ENCODE measurements at regions not wholly inside any gene's neighbourhood (a gene's known extent, or its start where the extent isn't known, plus 50 kb on each side); places are given as distances from the start of the nearest gene placed in this dataset.

DNA sequence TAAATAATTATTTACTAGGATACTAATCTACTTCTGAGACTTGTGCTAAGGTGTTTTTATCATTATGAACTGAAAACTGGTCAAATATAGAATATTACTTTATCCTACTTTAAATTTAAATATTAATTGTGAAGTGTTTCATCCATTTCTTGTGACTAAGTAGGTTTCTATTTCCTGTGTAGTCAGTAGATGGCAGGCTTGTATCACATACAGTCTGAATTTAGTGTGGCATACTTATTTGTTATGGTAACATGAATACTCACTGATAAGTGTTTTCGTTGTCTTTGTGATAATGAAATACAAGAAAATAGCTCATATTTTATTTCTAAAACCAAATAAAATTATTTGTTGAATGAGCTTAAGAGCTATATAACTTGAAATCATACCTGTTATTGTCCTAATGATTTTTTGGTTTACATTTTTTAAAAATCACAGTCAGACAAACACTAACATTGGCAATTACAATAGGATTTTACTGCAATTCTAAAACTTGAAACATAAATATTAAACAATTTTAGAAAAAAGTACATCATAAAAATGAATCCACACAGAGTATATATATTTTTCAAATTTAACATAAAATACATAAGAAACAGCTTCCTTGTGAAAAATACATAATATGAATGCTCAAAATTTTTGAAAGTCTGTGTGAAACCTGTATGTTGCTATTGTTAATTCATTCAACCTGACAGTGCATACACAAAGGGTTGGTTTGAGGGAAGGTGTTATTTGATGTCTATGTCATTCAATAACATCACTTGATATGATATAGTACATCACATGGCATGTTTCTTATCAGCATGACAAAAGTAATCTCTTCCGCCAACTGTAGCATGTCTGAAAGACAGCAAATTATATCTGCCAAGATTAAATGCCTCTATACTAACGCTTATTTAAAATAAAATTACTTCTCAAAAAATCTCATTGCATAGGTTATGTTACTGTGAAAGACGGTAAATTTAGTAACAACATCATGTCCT, 904.8 kb upstream of the PCDH20 start:
- H3K4me3 ChIP-seq: no peak overlapping the region
- H3K27me3 ChIP-seq: no peaks in the 10 kb centered on the region
- no peak for DNase-seq
- intact Hi-C loops (cut with DNase I): no loop called here
- no peaks in the 10 kb centered on the region for H3K9me3 ChIP-seq
- H3K36me3 ChIP-seq: no peaks in the 10 kb centered on the region
- TF ChIP-seq, protein P1, sequence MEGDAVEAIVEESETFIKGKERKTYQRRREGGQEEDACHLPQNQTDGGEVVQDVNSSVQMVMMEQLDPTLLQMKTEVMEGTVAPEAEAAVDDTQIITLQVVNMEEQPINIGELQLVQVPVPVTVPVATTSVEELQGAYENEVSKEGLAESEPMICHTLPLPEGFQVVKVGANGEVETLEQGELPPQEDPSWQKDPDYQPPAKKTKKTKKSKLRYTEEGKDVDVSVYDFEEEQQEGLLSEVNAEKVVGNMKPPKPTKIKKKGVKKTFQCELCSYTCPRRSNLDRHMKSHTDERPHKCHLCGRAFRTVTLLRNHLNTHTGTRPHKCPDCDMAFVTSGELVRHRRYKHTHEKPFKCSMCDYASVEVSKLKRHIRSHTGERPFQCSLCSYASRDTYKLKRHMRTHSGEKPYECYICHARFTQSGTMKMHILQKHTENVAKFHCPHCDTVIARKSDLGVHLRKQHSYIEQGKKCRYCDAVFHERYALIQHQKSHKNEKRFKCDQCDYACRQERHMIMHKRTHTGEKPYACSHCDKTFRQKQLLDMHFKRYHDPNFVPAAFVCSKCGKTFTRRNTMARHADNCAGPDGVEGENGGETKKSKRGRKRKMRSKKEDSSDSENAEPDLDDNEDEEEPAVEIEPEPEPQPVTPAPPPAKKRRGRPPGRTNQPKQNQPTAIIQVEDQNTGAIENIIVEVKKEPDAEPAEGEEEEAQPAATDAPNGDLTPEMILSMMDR (IDR thresholded peaks at IDR 0.05): no peak
- no peaks in the 10 kb centered on the region for H3K4me1 ChIP-seq
- H3K9ac ChIP-seq (ENCODE audit: low read depth in 2 of 2, low read length in 2 of 2): no peak overlapping the region
- H3K27ac ChIP-seq: no peak overlapping the region

- TF ChIP-seq, protein P1 (IDR thresholded peaks at IDR 0.05): no peak
- DNase-seq: no peak
- H3K36me3 ChIP-seq: no peaks in the 10 kb centered on the region
- H3K27me3 ChIP-seq: no peaks in the 10 kb centered on the region
- H3K4me1 ChIP-seq: no peaks in the 10 kb centered on the region
- no peak overlapping the region for H3K4me3 ChIP-seq
- no peak overlapping the region for H3K9ac ChIP-seq (ENCODE audit: low read depth in 2 of 2, low read length in 2 of 2)
- no peak overlapping the region for H3K27ac ChIP-seq
- intact Hi-C loops (cut with DNase I): no loop called here
- H3K9me3 ChIP-seq: no peaks in the 10 kb centered on the region
These were observed 894.3 kb upstream of the PCDH20 start for GRCh38 chr13:62309904-62310303.

- no peak overlapping the region for H3K9ac ChIP-seq (ENCODE audit: low read depth in 2 of 2, low read length in 2 of 2)
- H3K36me3 ChIP-seq: no peaks in the 10 kb centered on the region
- no peaks in the 10 kb centered on the region for H3K27me3 ChIP-seq
- H3K4me1 ChIP-seq: no peaks in the 10 kb centered on the region
- H3K27ac ChIP-seq: no peak overlapping the region
- TF ChIP-seq, protein P1 (IDR thresholded peaks at IDR 0.05): no peak
- intact Hi-C loops (cut with DNase I): no loop called here
- DNase-seq: no peak
- H3K9me3 ChIP-seq: no peaks in the 10 kb centered on the region
- no peak overlapping the region for H3K4me3 ChIP-seq
These were observed 890.1 kb upstream of the PCDH20 start for GRCh38 chr13:62305756-62306155.

DNA sequence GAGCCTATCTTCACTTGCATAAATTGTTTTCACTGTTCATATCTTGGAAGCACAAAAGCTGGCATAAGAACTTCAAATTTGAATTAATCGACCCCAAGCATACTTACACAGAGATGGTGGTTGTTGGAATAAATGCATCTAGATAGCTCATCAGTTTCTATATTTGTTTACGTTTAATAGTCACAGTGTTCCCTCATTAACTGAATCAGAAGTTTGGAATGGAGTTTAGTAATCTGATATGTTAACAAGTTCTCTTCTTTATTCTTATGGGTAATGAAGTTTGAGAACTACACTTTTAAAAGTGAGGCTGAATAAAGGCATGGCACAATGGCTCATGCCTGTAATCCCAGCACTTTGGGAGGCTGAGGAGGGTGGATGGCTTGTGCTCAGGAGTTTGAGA, 886.7 kb upstream of the PCDH20 start:
- Histone ChIP-seq H3K36me3 (no peaks in the 10 kb centered on the region), H3K27me3 (no peaks in the 10 kb centered on the region), H3K9ac (ENCODE audit: low read depth in 2 of 2, low read length in 2 of 2) (no peak overlapping the region), H3K4me1 (no peaks in the 10 kb centered on the region), H3K4me3 (no peak overlapping the region), H3K27ac (no peak overlapping the region), H3K9me3 (no peaks in the 10 kb centered on the region)
- intact Hi-C loops (cut with DNase I): no loop called here
- TF ChIP-seq, protein P1 (IDR thresholded peaks at IDR 0.05): no peak
- no peak for DNase-seq

DNA sequence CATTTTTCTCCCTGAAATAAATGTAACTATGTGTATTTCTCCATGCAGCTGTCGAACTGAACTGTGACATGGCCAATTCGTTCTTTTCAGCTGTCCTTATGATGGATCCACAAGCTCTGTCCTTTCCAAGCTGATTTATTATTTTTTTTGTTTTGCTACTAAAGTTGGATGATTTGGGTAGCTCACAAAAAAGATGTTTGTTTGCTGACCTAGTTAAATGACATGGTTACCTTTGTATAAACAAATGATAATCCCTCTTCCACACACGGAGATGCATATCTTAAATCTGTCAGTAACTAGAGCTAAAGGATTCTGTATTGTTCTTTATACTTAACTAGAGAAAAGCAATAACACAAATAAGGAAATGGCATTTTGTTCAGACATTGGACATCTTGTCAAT, 884.3 kb upstream of the PCDH20 start:
- no peak overlapping the region for H3K9ac ChIP-seq (ENCODE audit: low read depth in 2 of 2, low read length in 2 of 2)
- H3K4me1 ChIP-seq: no peaks in the 10 kb centered on the region
- intact Hi-C loops (cut with DNase I): no loop called here
- DNase-seq: no peak
- H3K27ac ChIP-seq: no peak overlapping the region
- H3K9me3 ChIP-seq: no peaks in the 10 kb centered on the region
- H3K36me3 ChIP-seq: no peaks in the 10 kb centered on the region
- TF ChIP-seq, protein P1 (IDR thresholded peaks at IDR 0.05): no peak
- H3K27me3 ChIP-seq: no peaks in the 10 kb centered on the region
- no peak overlapping the region for H3K4me3 ChIP-seq

Measured in colonic mucosa (tissue), 4 donors.